ENCODE measurements at regions not wholly inside any gene's neighbourhood (a gene's known extent, or its start where the extent isn't known, plus 50 kb on each side); places are given as distances from the start of the nearest gene placed in this dataset.

DNA sequence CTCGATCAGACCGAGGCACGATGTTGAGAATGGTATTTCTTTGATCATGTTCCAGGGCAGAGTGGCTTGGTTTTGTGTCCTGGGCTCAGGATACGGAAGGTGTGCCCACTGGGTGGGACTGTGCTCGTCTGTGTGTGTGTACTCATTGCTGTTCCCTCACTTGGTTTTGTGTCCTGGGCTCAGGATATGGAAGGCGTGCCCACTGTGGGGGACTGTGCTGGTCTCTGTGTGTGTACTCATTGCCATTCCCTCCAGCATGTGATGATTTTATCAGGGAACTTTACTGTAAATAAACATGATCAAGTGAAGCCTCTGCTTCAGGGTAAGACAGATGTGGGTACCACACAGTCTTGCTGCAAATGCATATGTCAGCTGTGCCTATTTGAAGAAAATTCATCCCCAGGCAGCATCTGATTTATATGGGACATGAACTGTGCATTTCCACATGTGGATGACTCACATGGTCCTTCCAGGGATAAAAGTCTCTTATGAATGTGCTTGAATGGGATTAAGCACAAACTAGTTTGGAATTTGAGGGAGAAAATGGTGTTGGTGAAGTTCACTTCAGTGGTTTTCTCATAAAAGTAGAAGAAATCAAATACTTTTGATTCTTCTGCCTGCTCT lies 274.3 kb downstream of the QKI start:
- H3K4me3 ChIP-seq, result no peak overlapping the region
- no peak for DNase-seq (ENCODE audit: low spot score in 2 of 2)
- no peaks in the 10 kb centered on the region for H3K4me1 ChIP-seq
- TF ChIP-seq EP300 (IDR thresholded peaks at IDR 0.05), result no peak
- TF ChIP-seq POLR2A (IDR thresholded peaks at IDR 0.05), result no peak
- no peak for TF ChIP-seq POLR2AphosphoS5 (IDR thresholded peaks at IDR 0.05)
- TF ChIP-seq CTCF (IDR thresholded peaks at IDR 0.05), result no peak
- H3K9me3 ChIP-seq, result no peaks in the 10 kb centered on the region
- H3K36me3 ChIP-seq, result no peaks in the 10 kb centered on the region
- no peaks in the 10 kb centered on the region for H3K27me3 ChIP-seq
- no peak overlapping the region for H3K27ac ChIP-seq
- 71% methylated on average over 6 of the region's 6 CpGs for WGBS

DNA sequence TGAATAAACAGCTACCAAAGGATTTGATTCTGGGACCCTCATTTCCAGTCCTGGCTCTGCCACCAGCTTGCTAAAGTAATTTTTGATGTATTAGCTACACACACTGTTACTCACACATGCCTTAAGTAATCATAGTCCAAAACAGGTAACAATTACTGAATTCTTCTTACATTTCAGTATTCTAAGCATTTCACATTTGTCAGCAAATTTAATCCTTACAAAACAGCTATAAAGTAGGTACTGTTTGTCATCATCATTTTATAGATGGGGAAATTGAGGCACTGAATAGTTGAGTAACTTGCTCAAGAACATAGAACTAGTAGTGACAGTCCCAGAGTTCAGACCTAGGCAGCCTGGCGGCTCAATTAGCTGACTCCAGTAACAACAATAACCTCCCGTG lies 272.6 kb downstream of the QKI start:
- Histone ChIP-seq H3K36me3 (no peaks in the 10 kb centered on the region), H3K27ac (no peak overlapping the region), H3K4me3 (no peak overlapping the region), H3K4me1 (no peaks in the 10 kb centered on the region), H3K9me3 (peaks cover 5% of the 10 kb centered on the region), H3K27me3 (no peaks in the 10 kb centered on the region)
- 97% methylated on average over 2 of the region's 2 CpGs for WGBS
- DNase-seq (ENCODE audit: low spot score in 2 of 2), result no peak
- TF ChIP-seq EP300 (IDR thresholded peaks at IDR 0.05), result no peak
- TF ChIP-seq POLR2A (IDR thresholded peaks at IDR 0.05), result no peak
- no peak for TF ChIP-seq CTCF (IDR thresholded peaks at IDR 0.05)
- TF ChIP-seq POLR2AphosphoS5 (IDR thresholded peaks at IDR 0.05), result no peak

- H3K27ac ChIP-seq, result no peak overlapping the region
- no peaks in the 10 kb centered on the region for H3K36me3 ChIP-seq
- peaks cover 5% of the 10 kb centered on the region for H3K9me3 ChIP-seq
- H3K4me1 ChIP-seq, result no peaks in the 10 kb centered on the region
- no peak for DNase-seq (ENCODE audit: low spot score in 2 of 2)
- TF ChIP-seq CTCF (IDR thresholded peaks at IDR 0.05) (no peak), POLR2AphosphoS5 (IDR thresholded peaks at IDR 0.05) (no peak), POLR2A (IDR thresholded peaks at IDR 0.05) (no peak), EP300 (IDR thresholded peaks at IDR 0.05) (no peak)
- no peaks in the 10 kb centered on the region for H3K27me3 ChIP-seq
- H3K4me3 ChIP-seq, result no peak overlapping the region
- 62% methylated on average over 2 of the region's 2 CpGs for WGBS
Measured at GRCh38 chr6:163686301-163686700, 271.8 kb downstream of the QKI start.

GRCh38 chr6:163683105-163683622 lies 268.6 kb downstream of the QKI start:
- 96% methylated on average over 1 of the region's 1 CpG for WGBS
- TF ChIP-seq POLR2A (IDR thresholded peaks at IDR 0.05), result no peak
- no peak for TF ChIP-seq POLR2AphosphoS5 (IDR thresholded peaks at IDR 0.05)
- no peak for TF ChIP-seq CTCF (IDR thresholded peaks at IDR 0.05)
- TF ChIP-seq EP300 (IDR thresholded peaks at IDR 0.05), result no peak

GRCh38 chr6:163679753-163680152 lies 265.2 kb downstream of the QKI start:
- H3K9me3 ChIP-seq, result peaks cover 5% of the 10 kb centered on the region
- TF ChIP-seq EP300 (IDR thresholded peaks at IDR 0.05), result no peak
- TF ChIP-seq CTCF (IDR thresholded peaks at IDR 0.05), result no peak
- TF ChIP-seq POLR2AphosphoS5 (IDR thresholded peaks at IDR 0.05), result no peak
- no peak for TF ChIP-seq POLR2A (IDR thresholded peaks at IDR 0.05)
- H3K36me3 ChIP-seq, result no peaks in the 10 kb centered on the region
- no peak overlapping the region for H3K27ac ChIP-seq
- H3K4me1 ChIP-seq, result no peaks in the 10 kb centered on the region
- no peak for DNase-seq (ENCODE audit: low spot score in 2 of 2)
- WGBS, result 77% methylated on average over 4 of the region's 5 CpGs
- H3K27me3 ChIP-seq, result no peaks in the 10 kb centered on the region
- no peak overlapping the region for H3K4me3 ChIP-seq

More at GRCh38 chr6:163683105-163683622, 268.6 kb downstream of the QKI start:
- Histone ChIP-seq H3K9me3 (peaks cover 5% of the 10 kb centered on the region), H3K4me1 (no peaks in the 10 kb centered on the region), H3K4me3 (no peak overlapping the region), H3K27ac (no peak overlapping the region), H3K27me3 (no peaks in the 10 kb centered on the region), H3K36me3 (no peaks in the 10 kb centered on the region)
- no peak for DNase-seq (ENCODE audit: low spot score in 2 of 2)
